GM18519 (cell line): ENCODE measurements at regions not wholly inside any gene's neighbourhood (a gene's known extent, or its start where the extent isn't known, plus 50 kb on each side); places are given as distances from the start of the nearest gene placed in this dataset.
"Not testable (repeated sequence)": the region's sequence is repeated elsewhere in the genome, so short reads cannot be mapped to it uniquely, and the experiment has no call there.

ENCODE experiments used
- ATAC-seq: cut with Tn5 transposase; IDR thresholded peaks from one replicate; pipeline ENCODE4 v1.9.1; 2021; ENCODE audit warnings: mild to moderate bottlenecking, moderate library complexity; ENCODE audit not compliant: unreplicated experiment, low FRiP score

GRCh38 chr18:32884543-32884942, 111.7 kb upstream of the KLHL14 start:
- ATAC-seq, result peak; percentile 82

GRCh38 chr18:32881009-32881408, 108.2 kb upstream of the KLHL14 start:
- ATAC-seq, result no peak

GRCh38 chr18:32879497-32879896, 106.7 kb upstream of the KLHL14 start:
- no peak for ATAC-seq

GRCh38 chr18:32878436-32878835, 105.6 kb upstream of the KLHL14 start:
- no peak for ATAC-seq

- no peak for ATAC-seq
Observed at GRCh38 chr18:32877371-32877770, 104.5 kb upstream of the KLHL14 start.

GRCh38 chr18:32875625-32876024, 102.8 kb upstream of the KLHL14 start:
- ATAC-seq, result no peak

- no peak for ATAC-seq
Observed at GRCh38 chr18:32871786-32872185, 99.0 kb upstream of the KLHL14 start.

- no peak for ATAC-seq
Observed at GRCh38 chr18:32870611-32871010, 97.8 kb upstream of the KLHL14 start.

GRCh38 chr18:32868406-32868805, 95.6 kb upstream of the KLHL14 start:
- ATAC-seq, result no peak

- ATAC-seq, result no peak
Observed at GRCh38 chr18:32867936-32868335, 95.1 kb upstream of the KLHL14 start.

GRCh38 chr18:32867330-32867729, 94.5 kb upstream of the KLHL14 start:
- no peak for ATAC-seq

- not testable (repeated sequence) for ATAC-seq
Observed at GRCh38 chr18:32862031-32862430, 89.2 kb upstream of the KLHL14 start.

- ATAC-seq, result no peak
Observed at GRCh38 chr18:32851936-32852335, 79.1 kb upstream of the KLHL14 start.

GRCh38 chr18:32848826-32849225, 76.0 kb upstream of the KLHL14 start:
- ATAC-seq, result no peak

- ATAC-seq, result no peak
Observed at GRCh38 chr18:32847691-32848090, 74.9 kb upstream of the KLHL14 start.

- no peak for ATAC-seq
Observed at GRCh38 chr18:32846896-32847295, 74.1 kb upstream of the KLHL14 start.

- no peak for ATAC-seq
Observed at GRCh38 chr18:32840962-32841361, 68.1 kb upstream of the KLHL14 start.

GRCh38 chr18:32835951-32836350, 63.1 kb upstream of the KLHL14 start:
- no peak for ATAC-seq

- ATAC-seq, result no peak
Observed at GRCh38 chr18:32831781-32832180, 59.0 kb upstream of the KLHL14 start.

GRCh38 chr18:32823226-32823625, 50.4 kb upstream of the KLHL14 start:
- ATAC-seq, result no peak
